ENCODE measurements at regions not wholly inside any gene's neighbourhood (a gene's known extent, or its start where the extent isn't known, plus 50 kb on each side); places are given as distances from the start of the nearest gene placed in this dataset.

GRCh38 chr5:56549096-56549886, 266.1 kb upstream of the MAP3K1 start:
- peak in 1 of 3 donors; percentile 23 for DNase-seq

- no peak for DNase-seq
Measured at GRCh38 chr5:56545016-56545415, 270.3 kb upstream of the MAP3K1 start.

DNA sequence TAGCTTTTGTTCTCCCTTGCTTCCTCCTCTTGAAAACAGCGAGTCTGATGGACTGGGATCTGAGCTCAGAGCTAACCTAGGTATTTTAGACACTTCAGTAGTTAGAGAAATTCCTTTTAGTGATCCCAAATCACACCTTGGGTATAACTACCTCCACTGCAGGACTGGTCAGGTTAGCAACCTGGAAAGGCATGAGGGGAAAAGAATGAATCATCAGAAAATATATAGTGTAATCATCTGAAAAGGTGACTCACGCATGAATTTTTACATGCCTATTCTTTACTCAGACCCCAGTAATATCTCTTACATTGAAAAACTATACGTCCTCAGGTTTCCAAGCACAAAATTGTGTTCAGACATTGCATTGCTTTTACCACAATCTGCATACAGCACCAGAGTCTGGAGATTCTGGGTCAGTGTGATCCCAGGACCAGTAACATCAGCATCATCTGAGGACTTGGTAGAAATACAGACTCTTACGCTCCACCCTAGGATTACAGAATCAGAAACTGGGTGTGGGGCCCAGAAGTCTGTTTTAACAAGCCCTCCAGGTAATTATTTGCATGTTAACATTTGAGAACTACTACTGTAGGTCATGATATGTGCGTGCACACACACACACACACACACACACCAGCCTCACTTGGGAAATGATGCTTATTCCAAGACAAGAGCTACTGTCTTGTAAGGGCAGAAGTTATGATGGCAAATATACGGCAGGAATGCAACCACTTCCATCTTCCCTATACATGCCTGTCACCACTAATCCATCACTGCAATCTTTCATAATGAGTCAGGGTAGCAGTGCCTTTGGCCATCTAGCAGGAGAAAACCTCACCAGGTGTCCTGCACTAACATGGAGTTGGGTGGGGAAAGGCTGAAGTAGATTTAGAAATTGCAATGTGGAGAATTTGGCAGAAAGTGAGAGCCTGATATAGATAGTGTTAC, 271.6 kb upstream of the MAP3K1 start:
- DNase-seq: peak in 1 of 3 donors; percentile 83

- DNase-seq: no peak
Measured at GRCh38 chr5:56540266-56540665, 275.1 kb upstream of the MAP3K1 start.

DNA sequence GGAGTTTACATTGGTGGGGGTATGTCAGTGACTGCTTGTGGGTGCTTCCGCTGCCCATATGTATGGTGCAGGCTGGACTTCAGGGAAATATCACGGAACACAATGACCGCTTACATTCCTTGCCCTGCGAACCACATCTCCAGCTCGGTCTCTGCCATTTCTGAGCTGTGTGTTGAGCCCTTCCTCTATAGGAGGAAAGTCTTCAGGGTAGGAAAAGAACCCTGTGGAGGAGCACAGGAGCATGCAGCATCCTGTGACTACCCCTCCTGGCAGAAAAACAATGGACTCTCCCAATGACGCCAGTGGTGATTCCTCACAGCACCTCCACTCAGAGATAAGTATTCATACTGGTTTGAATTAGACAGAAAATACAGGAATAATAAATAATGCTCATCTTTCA, 276.8 kb upstream of the MAP3K1 start:
- no peak for DNase-seq

DNA sequence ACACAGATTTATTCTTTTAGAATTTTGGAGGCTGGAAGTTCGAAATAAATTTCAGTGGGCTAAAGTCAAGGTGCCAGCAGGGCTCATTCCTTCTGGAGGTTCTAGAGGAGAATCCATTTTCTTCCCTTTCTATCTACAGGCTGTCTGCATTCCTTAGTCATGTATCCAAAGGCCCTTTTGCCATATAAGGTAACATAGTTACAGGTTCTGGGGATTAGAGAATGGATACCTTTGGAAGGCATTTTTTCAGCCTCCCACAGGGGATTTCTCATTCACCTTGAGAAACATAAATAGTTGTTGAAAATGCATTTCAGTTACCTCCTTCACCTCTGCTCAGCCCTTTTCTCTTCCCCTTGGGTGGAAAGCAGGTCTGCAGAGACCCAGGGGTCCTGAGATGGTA, 280.0 kb upstream of the MAP3K1 start:
- DNase-seq: no peak

DNA sequence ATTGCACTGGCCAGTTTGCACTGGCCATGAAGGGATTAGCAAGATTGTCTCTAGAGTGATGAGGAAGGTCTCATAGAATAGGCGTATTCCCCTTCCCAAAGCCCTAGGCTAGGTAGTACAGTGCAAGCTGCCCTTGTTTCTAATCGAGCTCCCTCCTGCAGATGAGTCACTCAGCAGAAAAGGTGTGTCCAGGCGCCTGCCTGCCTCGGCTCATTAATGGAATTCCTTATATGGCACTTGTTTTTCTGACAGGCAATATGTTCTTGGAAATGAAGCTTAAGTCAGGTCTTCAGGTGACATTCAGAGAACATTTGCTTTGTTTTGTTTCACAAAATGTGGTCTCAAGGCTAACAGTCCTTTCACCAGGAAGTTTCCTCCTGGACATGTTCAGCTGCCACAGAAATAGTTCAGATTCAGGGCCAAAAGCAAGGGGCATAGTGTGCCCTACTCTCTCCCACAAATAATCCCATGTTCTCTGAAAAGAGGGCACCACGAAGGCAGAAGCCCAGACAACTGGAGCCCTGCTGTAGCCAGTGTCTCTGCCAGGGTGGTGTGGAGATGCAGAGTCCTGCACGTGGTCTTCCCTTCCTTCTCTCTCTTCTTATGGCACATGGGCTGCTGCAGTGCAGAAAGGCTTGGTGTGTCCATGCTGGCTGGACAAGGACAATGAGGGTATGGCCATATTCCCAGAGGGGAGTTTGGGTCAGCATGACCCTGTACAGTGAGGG, 281.1 kb upstream of the MAP3K1 start:
- DNase-seq: no peak

- no peak for DNase-seq
Measured at GRCh38 chr5:56532466-56532865, 282.9 kb upstream of the MAP3K1 start.

GRCh38 chr5:56530626-56531138, 284.7 kb upstream of the MAP3K1 start:
- DNase-seq: no peak

DNA sequence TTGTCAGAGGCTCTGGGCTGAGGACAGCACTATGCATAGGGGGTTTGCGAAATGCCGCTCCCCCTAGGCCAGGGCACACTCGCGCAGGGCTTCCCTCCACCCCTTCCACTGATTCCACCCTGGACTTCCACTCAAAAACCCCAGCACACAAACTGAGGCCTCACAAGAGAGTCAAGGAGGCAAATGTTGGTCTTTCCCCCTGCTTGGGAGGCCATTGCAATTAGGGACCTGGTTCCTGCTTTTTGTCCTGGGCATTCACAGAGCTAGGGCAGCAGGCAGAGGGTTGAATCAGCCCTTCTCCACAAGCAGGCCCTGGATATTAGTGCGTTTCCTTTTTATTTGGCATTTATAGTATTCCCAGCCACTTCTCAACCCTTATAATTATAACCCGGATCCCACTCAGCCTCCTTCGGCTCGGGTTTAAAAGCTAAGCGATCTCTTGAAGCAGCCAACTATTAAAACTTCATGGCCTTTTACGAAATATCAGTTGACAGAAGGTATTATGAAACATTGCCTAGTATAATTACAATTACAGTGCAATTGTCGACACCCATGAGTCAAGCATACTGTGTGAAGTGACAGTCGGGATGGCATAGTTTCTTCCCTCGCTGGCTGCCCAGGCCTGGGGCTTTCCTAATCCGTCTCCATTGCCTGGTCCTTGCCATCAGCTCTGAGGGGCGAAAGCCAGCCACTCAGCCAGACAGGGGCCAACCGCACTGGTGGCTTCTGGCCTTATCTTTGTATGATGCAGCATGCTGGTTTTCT, 285.5 kb upstream of the MAP3K1 start:
- DNase-seq: no peak

GRCh38 chr5:56527174-56527573, 288.2 kb upstream of the MAP3K1 start:
- DNase-seq: no peak

DNA sequence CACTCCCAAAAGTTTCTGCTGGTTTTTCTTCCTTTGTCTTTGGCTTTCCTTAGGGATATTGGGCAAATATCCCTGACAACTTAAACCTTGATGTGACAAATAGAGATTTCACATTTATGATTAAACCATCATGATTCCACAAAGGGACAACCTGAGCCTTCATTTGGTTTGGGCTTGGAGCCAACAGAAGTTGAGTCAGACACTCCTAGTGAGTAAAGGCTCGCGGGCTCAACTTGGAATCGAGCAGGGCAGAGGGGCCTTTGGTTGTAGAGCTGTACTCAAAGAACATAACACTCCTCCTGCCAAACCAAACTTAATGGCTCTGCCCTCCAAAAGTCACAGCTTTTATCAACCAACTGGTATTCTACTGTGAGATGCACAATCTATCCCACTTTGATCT, 290.2 kb upstream of the MAP3K1 start:
- no peak for DNase-seq

GRCh38 chr5:56523790-56524575, 290.9 kb upstream of the ANKRD55 start:
- peak in 1 of 3 donors; percentile 41 for DNase-seq

DNA sequence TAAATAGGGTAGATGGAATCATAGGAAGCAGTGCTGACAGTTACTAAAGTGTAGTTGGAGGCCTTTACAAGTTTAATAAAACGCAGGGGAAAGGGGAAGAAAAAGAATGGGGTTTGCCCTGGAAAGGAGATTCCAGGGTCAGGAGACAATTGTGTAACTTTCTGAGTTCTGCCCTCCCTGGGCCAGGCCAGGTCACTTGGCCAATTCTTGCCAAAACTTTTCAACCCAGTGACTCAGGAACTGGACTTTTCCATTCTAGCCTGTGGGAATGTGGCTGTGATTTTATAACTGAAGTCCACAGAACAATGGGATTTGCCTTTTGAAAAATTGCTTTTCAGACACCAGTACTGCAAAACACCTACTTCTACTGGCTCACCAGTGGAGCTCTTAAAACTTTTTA, 289.8 kb upstream of the ANKRD55 start:
- DNase-seq: no peak

- no peak for DNase-seq
Measured at GRCh38 chr5:56522169-56522568, 289.0 kb upstream of the ANKRD55 start.

- DNase-seq: no peak
Measured at GRCh38 chr5:56520986-56521730, 288.0 kb upstream of the ANKRD55 start.

GRCh38 chr5:56518820-56519219, 285.7 kb upstream of the ANKRD55 start:
- no peak for DNase-seq

DNA sequence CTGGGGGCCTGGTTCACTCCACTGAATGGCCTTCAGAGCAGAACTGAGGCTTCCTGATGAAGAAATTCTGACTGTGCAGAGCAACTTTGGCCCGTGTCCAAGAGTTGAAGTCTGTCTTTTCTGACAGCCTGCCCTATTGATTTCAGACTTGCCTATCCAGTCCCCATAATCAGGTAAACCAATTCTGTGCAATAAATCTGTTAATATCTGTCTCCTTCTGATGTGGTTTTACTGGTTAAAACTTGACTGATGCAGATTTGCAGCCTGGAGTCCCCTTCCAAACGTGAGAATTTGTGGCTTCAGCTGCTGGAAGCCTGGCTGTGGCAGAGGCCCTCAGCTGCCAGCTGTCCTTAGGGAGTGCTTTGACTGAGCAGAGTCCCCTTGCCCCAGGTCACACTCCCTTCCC, 283.9 kb upstream of the ANKRD55 start:
- DNase-seq: peak in 1 of 3 donors; percentile 55

- no peak for DNase-seq
Measured at GRCh38 chr5:56516441-56516840, 283.3 kb upstream of the ANKRD55 start.

DNA sequence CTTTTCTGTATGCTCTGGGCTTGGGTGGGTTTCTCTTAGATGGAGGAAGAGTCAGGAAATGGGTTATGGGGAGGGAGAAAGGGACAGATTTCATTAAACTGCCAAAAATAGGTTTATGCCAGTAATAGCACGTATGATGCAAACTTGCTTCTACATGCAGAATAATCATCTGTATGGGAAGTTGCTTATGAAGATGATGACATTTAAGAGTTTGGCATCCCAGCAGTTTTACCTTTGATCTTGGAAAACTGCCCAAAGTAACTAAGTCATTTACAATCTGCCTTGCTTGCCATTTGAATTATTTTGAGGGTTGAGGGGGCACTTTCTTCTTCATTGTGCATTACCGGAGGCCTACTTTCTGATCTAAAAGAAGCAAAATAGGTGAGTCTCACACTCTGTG, 282.9 kb upstream of the ANKRD55 start:
- DNase-seq: peak in 1 of 3 donors; percentile 16

Data from muscle of back (tissue), 3 donors.